Right lobe of liver (tissue), 6 donors: ENCODE measurements at regions not wholly inside any gene's neighbourhood (a gene's known extent, or its start where the extent isn't known, plus 50 kb on each side); places are given as distances from the start of the nearest gene placed in this dataset.

Source experiments
- ATAC-seq, 4 donors: fragments of 200-7000 bp; cut with Tn5 transposase; one replicate each; pipeline ENCODE4 v1.9.1; 2020; ENCODE audit warnings: mild to moderate bottlenecking in 4 of 4, moderate library complexity in 4 of 4
- DNase-seq, 3 donors: peaks; one replicate each; pipeline ENCODE4 v3.0.0-alpha.2; 2020
- H3K27ac ChIP-seq, 3 donors: fragments of 200-600 bp; one replicate each; pipeline ENCODE4 v1.8.0; 2022
- H3K27me3 ChIP-seq, 2 donors: fragments of 200-600 bp; one replicate each; pipeline ENCODE4 v1.8.0; 2022
- H3K36me3 ChIP-seq, 4 donors: fragments of 200-600 bp; sonication (generic) in 1 of 4; one replicate each; pipeline versions ENCODE4 v1.5.1 to v1.8.0; 2017 to 2022; ENCODE audit warnings: control low read depth in 1 of 4
- H3K4me1 ChIP-seq, 4 donors: fragments of 200-600 bp; sonication (generic) in 1 of 4; one replicate each; pipeline versions ENCODE4 v1.5.1 to v1.8.0; 2017 to 2022; ENCODE audit warnings: control low read depth in 1 of 4
- H3K4me3 ChIP-seq, 3 donors: fragments of 200-600 bp; one replicate each; pipeline ENCODE4 v1.8.0; 2022
- H3K9me3 ChIP-seq, 4 donors: fragments of 200-600 bp; sonication (generic) in 1 of 4; one replicate each; pipeline versions ENCODE4 v1.5.1 to v1.8.0; 2017 to 2022; ENCODE audit warnings: control low read depth in 1 of 4
- CTCF ChIP-seq, 4 donors: fragments of 200-600 bp in 3 of 4; fragments of 450-650 bp in 1 of 4; IDR thresholded peaks; one replicate each; pipeline versions ENCODE4 v1.5.1 to v1.8.0; 2016 to 2022; ENCODE audit warnings: antibody characterized with exemption in 4 of 4, mild to moderate bottlenecking in 2 of 4
- POLR2A ChIP-seq: fragments of 450-650 bp; IDR thresholded peaks from one replicate; pipeline ENCODE4 v1.6.1; 2017; ENCODE audit warnings: antibody characterized with exemption, mild to moderate bottlenecking
- WGBS: methylation state at CpG from one replicate; pipeline ENCODE4 v1.1.6; 2018; ENCODE audit warnings: low coverage, low lambda C conversion rate; ENCODE audit not compliant: insufficient coverage; ENCODE audit errors: missing lambda C conversion rate; 5-methylcytosine and 5-hydroxymethylcytosine counted together
- intact Hi-C, 2 donors: fragments of 100-400 bp; cut with DNase I; formaldehyde crosslinking; loops; one replicate each; pipeline versions ENCODE4 v1.11.2 to v1.14.1; 2022
- donor health status: DM: no; HTN: yes; CAD: no.
- donor health status: DM: no; HTN: no; CAD: no.
- donor health status: DM: no; HTN: no; CAD: no.
- donor health status: DM: no; HTN: yes; CAD: no.
- donor health status: DM: no; HTN: yes; CAD: no.

- Histone ChIP-seq H3K36me3 (no peaks in the 10 kb centered on the region), H3K9me3 (no peaks in the 10 kb centered on the region), H3K4me3 (no peak overlapping the region), H3K27me3 (no peaks in the 10 kb centered on the region), H3K4me1 (no peaks in the 10 kb centered on the region), H3K27ac (no peak overlapping the region)
- ATAC-seq (no peak), DNase-seq (no peak)
- intact Hi-C loops, result no loop called here
- WGBS, result 89% methylated on average over 8 of the region's 10 CpGs
- TF ChIP-seq CTCF (IDR thresholded peaks at IDR 0.05), result no peak
- no peak for TF ChIP-seq POLR2A
Observed at GRCh38 chr4:4764558-4764905, 94.9 kb upstream of the MSX1 start.

GRCh38 chr4:4763822-4764557, 95.5 kb upstream of the MSX1 start:
- Histone ChIP-seq H3K4me3 (no peak overlapping the region), H3K9me3 (no peaks in the 10 kb centered on the region), H3K36me3 (no peaks in the 10 kb centered on the region), H3K27ac (no peak overlapping the region), H3K4me1 (no peaks in the 10 kb centered on the region), H3K27me3 (no peaks in the 10 kb centered on the region)
- ATAC-seq (no peak), DNase-seq (no peak)
- intact Hi-C loops, result no loop called here
- 47% methylated on average over 6 of the region's 14 CpGs for WGBS
- TF ChIP-seq CTCF (IDR thresholded peaks at IDR 0.05), result no peak
- no peak for TF ChIP-seq POLR2A

- intact Hi-C loops, result no loop called here
- H3K4me1 ChIP-seq, result no peaks in the 10 kb centered on the region
- no peak overlapping the region for H3K4me3 ChIP-seq
- WGBS, result 46% methylated on average over 26 of the region's 27 CpGs
- no peak for TF ChIP-seq CTCF (IDR thresholded peaks at IDR 0.05)
- TF ChIP-seq POLR2A, result no peak
- no peaks in the 10 kb centered on the region for H3K27me3 ChIP-seq
- no peak for ATAC-seq
- H3K36me3 ChIP-seq, result no peaks in the 10 kb centered on the region
- no peak overlapping the region for H3K27ac ChIP-seq
- no peaks in the 10 kb centered on the region for H3K9me3 ChIP-seq
- no peak for DNase-seq
Observed at GRCh38 chr4:4762909-4763821, 96.3 kb upstream of the MSX1 start.

GRCh38 chr4:4762300-4762699, 97.2 kb upstream of the MSX1 start:
- TF ChIP-seq CTCF (IDR thresholded peaks at IDR 0.05) (no peak), POLR2A (no peak)
- Histone ChIP-seq H3K27ac (no peak overlapping the region), H3K27me3 (no peaks in the 10 kb centered on the region), H3K36me3 (no peaks in the 10 kb centered on the region), H3K4me3 (no peak overlapping the region), H3K4me1 (no peaks in the 10 kb centered on the region), H3K9me3 (no peaks in the 10 kb centered on the region)
- ATAC-seq (no peak), DNase-seq (no peak)
- intact Hi-C loops, result no loop called here
- WGBS, result 86% methylated on average over 3 of the region's 9 CpGs
